Upper lobe of left lung (tissue), 4 donors: ENCODE measurements at regions not wholly inside any gene's neighbourhood (a gene's known extent, or its start where the extent isn't known, plus 50 kb on each side); places are given as distances from the start of the nearest gene placed in this dataset.

ENCODE experiments used
- CTCF ChIP-seq, 6 experiments: fragments of 450-650 bp in 4 of 6; fragments of 200-600 bp in 2 of 6; sonication (generic) in 2 of 6; IDR thresholded peaks; one replicate each; pipeline ENCODE4 v1.5.1; 2016 to 2019; ENCODE audit warnings: antibody characterized with exemption in 6 of 6
- EP300 ChIP-seq, 4 donors: sonication (generic); formaldehyde crosslinking; IDR thresholded peaks; one replicate each; pipeline ENCODE4 v1.5.1; 2017; ENCODE audit warnings: antibody characterized with exemption in 4 of 4, control low read depth in 2 of 4

GRCh38 chr6:77363702-77364101 lies 99.6 kb downstream of the HTR1B start:
- TF ChIP-seq CTCF (IDR thresholded peaks at IDR 0.05) (no peak), EP300 (IDR thresholded peaks at IDR 0.05) (no peak)
